B cell (primary cell): ENCODE measurements at regions not wholly inside any gene's neighbourhood (a gene's known extent, or its start where the extent isn't known, plus 50 kb on each side); places are given as distances from the start of the nearest gene placed in this dataset.

Experiments used
- ATAC-seq: fragments of 200-7000 bp; cut with Tn5 transposase; one replicate; pipeline ENCODE4 v1.10.0; 2021; ENCODE audit warnings: low read depth, mild to moderate bottlenecking, moderate number of reproducible peaks, moderate library complexity
- CTCF ChIA-PET: fragments of 350-600 bp; sonication (Branson Sonifier 250); formaldehyde crosslinking; loops from one replicate; lab custom pipeline; 2021; ENCODE audit warnings: antibody characterized with exemption, inconsistent platforms; lab: Charles Lee
- POLR2A ChIA-PET: fragments of 350-600 bp; sonication (Branson Sonifier 250); formaldehyde crosslinking; loops from one replicate; lab custom pipeline; 2021; ENCODE audit warnings: antibody characterized with exemption; lab: Charles Lee
- DNase-seq: peaks from one replicate; pipeline ENCODE4 v3.0.0; 2013
- H2AFZ ChIP-seq: 2 replicates; pipeline ENCODE4 v1.6.1; 2012; ENCODE audit warnings: mild to moderate bottlenecking, low read depth, low read length; ENCODE audit not compliant: insufficient read depth, poor library complexity, severe bottlenecking
- H3K27ac ChIP-seq, 2 donors: 1 replicate in 1 of 2; 2 replicates in 1 of 2; pipeline ENCODE4 v1.5.1; 2012 to 2013; ENCODE audit warnings: low read length in 2 of 2, mild to moderate bottlenecking in 2 of 2, moderate library complexity in 1 of 2
- H3K27me3 ChIP-seq, 4 experiments: fragments of 200-600 bp in 1 of 4; sonication (generic) in 1 of 4; replicated peaks in 1 of 4; 1 replicate in 2 of 4; 2 replicates in 2 of 4; pipeline versions ENCODE4 v1.6.1 to v1.7.0; 2013 to 2016; ENCODE audit warnings: low read length in 3 of 4, mild to moderate bottlenecking in 2 of 4, mixed read lengths in 1 of 4, moderate library complexity in 1 of 4; ENCODE audit not compliant: insufficient read depth in 4 of 4, control insufficient read depth in 3 of 4; ENCODE audit errors: control extremely low read depth in 1 of 4
- H3K36me3 ChIP-seq, 2 experiments: replicated peaks in 1 of 2; 1 replicate in 1 of 2; 2 replicates in 1 of 2; pipeline versions ENCODE4 v1.6.1 to v1.7.1; 2013; ENCODE audit warnings: low read length in 1 of 2; ENCODE audit not compliant: insufficient read depth in 2 of 2, control insufficient read depth in 1 of 2; ENCODE audit errors: control extremely low read depth in 1 of 2, extremely low read depth in 1 of 2
- H3K4me1 ChIP-seq, 2 donors: fragments of 200-600 bp in 1 of 2; sonication (generic) in 1 of 2; 1 replicate in 1 of 2; 2 replicates in 1 of 2; pipeline versions ENCODE4 v1.5.1 to v1.6.1; 2013 to 2017; ENCODE audit warnings: low read length in 2 of 2; ENCODE audit not compliant: control insufficient read depth in 2 of 2, insufficient read depth in 2 of 2
- H3K4me2 ChIP-seq: replicated peaks from 2 replicates; pipeline ENCODE3; 2012; ENCODE audit warnings: mild to moderate bottlenecking, low read depth, low read length; ENCODE audit not compliant: poor library complexity, severe bottlenecking
- H3K4me3 ChIP-seq, 5 experiments: fragments of 200-600 bp in 1 of 5; sonication (generic) in 1 of 5; 1 replicate in 3 of 5; 2 replicates in 2 of 5; pipeline versions ENCODE4 v1.5.1 to v1.7.0; 2011 to 2016; ENCODE audit warnings: low read length in 4 of 5, mild to moderate bottlenecking in 4 of 5, low read depth in 2 of 5, control low read depth in 1 of 5, moderate library complexity in 1 of 5; ENCODE audit not compliant: insufficient read depth in 1 of 5; ENCODE audit errors: control extremely low read depth in 1 of 5, extremely low read depth in 1 of 5
- H3K79me2 ChIP-seq: fragments of 200-600 bp; sonication (generic); one replicate; pipeline ENCODE4 v1.6.0; 2016; ENCODE audit warnings: low read length; ENCODE audit not compliant: control insufficient read depth, insufficient read depth
- H3K9ac ChIP-seq: fragments of 200-600 bp; sonication (generic); 2 replicates; pipeline ENCODE4 v1.6.1; 2017; ENCODE audit warnings: mild to moderate bottlenecking, low read length, moderate library complexity
- H3K9me3 ChIP-seq, 3 donors: one replicate each; pipeline versions ENCODE4 v1.6.1 to v1.7.1; 2013; ENCODE audit warnings: low read length in 2 of 3; ENCODE audit not compliant: control insufficient read depth in 2 of 3, insufficient read depth in 1 of 3; ENCODE audit errors: control extremely low read depth in 1 of 3
- H4K20me1 ChIP-seq: 2 replicates; pipeline ENCODE4 v1.6.0; 2012; ENCODE audit warnings: mild to moderate bottlenecking, low read length; ENCODE audit not compliant: insufficient read depth, control insufficient read depth, poor library complexity, severe bottlenecking
- H3K27ac Mint-ChIP-seq: one replicate; pipeline ENCODE4 v1.8.0; 2021; ENCODE audit warnings: mixed read lengths
- H3K27me3 Mint-ChIP-seq: one replicate; pipeline ENCODE4 v1.8.0; 2021; ENCODE audit warnings: mixed read lengths
- H3K4me1 Mint-ChIP-seq: one replicate; pipeline ENCODE4 v1.8.0; 2021; ENCODE audit warnings: mixed read lengths
- H3K4me3 Mint-ChIP-seq: one replicate; pipeline ENCODE4 v1.8.0; 2021; ENCODE audit warnings: mixed read lengths
- H3K9me3 Mint-ChIP-seq: one replicate; pipeline ENCODE4 v1.8.0; 2022; ENCODE audit warnings: mixed read lengths; ENCODE audit not compliant: insufficient read depth
- CTCF ChIP-seq: fragments of 200-600 bp; IDR thresholded peaks from one replicate; pipeline ENCODE4 v1.8.0; 2022; ENCODE audit warnings: antibody characterized with exemption, mild to moderate bottlenecking
- EZH2 ChIP-seq: IDR thresholded peaks from 2 replicates; pipeline ENCODE4 v1.6.1; 2012; ENCODE audit warnings: borderline replicate concordance, low read depth, mild to moderate bottlenecking, moderate library complexity, low read length; ENCODE audit not compliant: insufficient read depth, poor library complexity, severe bottlenecking
- WGBS: methylation state at CpG from one replicate; pipeline ENCODE4 v1.1.5; 2013; ENCODE audit warnings: missing lambda C conversion rate; ENCODE audit not compliant: insufficient coverage; 5-methylcytosine and 5-hydroxymethylcytosine counted together
- intact Hi-C: fragments of 100-400 bp; cut with micrococcal nuclease; formaldehyde crosslinking; loops from one replicate; pipeline ENCODE4 v1.10.0; 2022

GRCh38 chr9:117826837-117827236, 122.6 kb downstream of the TLR4 start:
- Histone ChIP-seq H3K4me1 (peaks cover 31 to 33% of the 10 kb centered on the region in 2 donors), H3K27ac (peak overlapping the region in 1 of 2 donors; percentile 39), H3K79me2 (no peaks in the 10 kb centered on the region), H3K9ac (peak overlapping the region; percentile 42), H3K4me2 (peak overlapping the region; percentile 70), H3K27me3 (peaks cover 0 to 15% (median under 1%) of the 10 kb centered on the region in 4 experiments), H3K4me3 (peak overlapping the region in 1 of 5 experiments; percentile 46), H2AFZ (peak overlapping the region; percentile 18), H3K36me3 (no peaks in the 10 kb centered on the region), H3K9me3 (no peaks in the 10 kb centered on the region), H4K20me1 (no peaks in the 10 kb centered on the region)
- DNase-seq (peak; percentile 34), ATAC-seq (no peak)
- ChIA-PET POLR2A (no interaction called here), CTCF (no interaction called here)
- Mint-ChIP-seq H3K4me3 (peak overlapping the region; percentile 71), H3K27me3 (peaks cover 12% of the 10 kb centered on the region), H3K4me1 (peaks cover 35% of the 10 kb centered on the region), H3K9me3 (no peaks in the 10 kb centered on the region), H3K27ac (no peak overlapping the region)
- WGBS: 40% methylated on average over 1 of the region's 3 CpGs
- intact Hi-C loops: loop anchor here (1.0 to 10.0 kb wide), 2 partner anchors 44 to 112 kb away; no protein-coding TSS in a partner anchor
- TF ChIP-seq CTCF: no peak
- TF ChIP-seq EZH2: no peak

- ChIA-PET CTCF (no interaction called here), POLR2A (no interaction called here)
- no peak overlapping the region for H3K27ac Mint-ChIP-seq
- Histone ChIP-seq H3K36me3 (no peaks in the 10 kb centered on the region), H2AFZ (no peak overlapping the region), H3K27ac (no peak overlapping the region), H3K79me2 (no peaks in the 10 kb centered on the region), H4K20me1 (no peaks in the 10 kb centered on the region), H3K9me3 (no peaks in the 10 kb centered on the region), H3K9ac (no peak overlapping the region), H3K4me3 (peak overlapping the region in 1 of 5 experiments; percentile 46), H3K27me3 (peaks cover 0 to 10% (median 0%) of the 10 kb centered on the region in 4 experiments), H3K4me1 (peaks cover 31 to 33% of the 10 kb centered on the region in 2 donors), H3K4me2 (peak overlapping the region; percentile 70)
- WGBS: 100% methylated on average over 5 of the region's 7 CpGs
- H3K4me1 Mint-ChIP-seq: peaks cover 35% of the 10 kb centered on the region
- H3K4me3 Mint-ChIP-seq: no peak overlapping the region
- peaks cover 12% of the 10 kb centered on the region for H3K27me3 Mint-ChIP-seq
- ATAC-seq (no peak), DNase-seq (no peak)
- TF ChIP-seq CTCF (no peak), EZH2 (no peak)
- no peaks in the 10 kb centered on the region for H3K9me3 Mint-ChIP-seq
- intact Hi-C loops: loop anchor here (10.0 kb wide), 1 partner anchor 113 kb away; no protein-coding TSS in a partner anchor
These were observed 123.3 kb downstream of the TLR4 start for GRCh38 chr9:117827456-117827855.
